Glutamatergic neuron (in vitro differentiated cells): ENCODE measurements at regions not wholly inside any gene's neighbourhood (a gene's known extent, or its start where the extent isn't known, plus 50 kb on each side); places are given as distances from the start of the nearest gene placed in this dataset.

Source experiments
- DNase-seq: peaks from one replicate; pipeline ENCODE4 v3.0.0; 2022
- H3K27ac Mint-ChIP-seq: one replicate; pipeline ENCODE4 v1.8.0; 2020; ENCODE audit warnings: mild to moderate bottlenecking, mixed read lengths, inconsistent platforms; ENCODE audit not compliant: unreplicated experiment
- H3K27me3 Mint-ChIP-seq: one replicate; pipeline ENCODE4 v1.8.0; 2020; ENCODE audit warnings: mild to moderate bottlenecking, moderate library complexity, mixed read lengths, inconsistent platforms; ENCODE audit not compliant: unreplicated experiment
- H3K36me3 Mint-ChIP-seq: one replicate; pipeline ENCODE4 v1.8.0; 2020; ENCODE audit warnings: mild to moderate bottlenecking, mixed read lengths, inconsistent platforms; ENCODE audit not compliant: unreplicated experiment
- H3K4me1 Mint-ChIP-seq: one replicate; pipeline ENCODE4 v1.8.0; 2020; ENCODE audit warnings: mild to moderate bottlenecking, low read depth, mixed read lengths, inconsistent platforms; ENCODE audit not compliant: unreplicated experiment
- H3K4me3 Mint-ChIP-seq: one replicate; pipeline ENCODE4 v1.8.0; 2020; ENCODE audit warnings: mild to moderate bottlenecking, mixed read lengths, inconsistent platforms; ENCODE audit not compliant: unreplicated experiment
- H3K9me3 Mint-ChIP-seq: one replicate; pipeline ENCODE4 v1.8.0; 2020; ENCODE audit warnings: mild to moderate bottlenecking, moderate library complexity, mixed read lengths, inconsistent platforms; ENCODE audit not compliant: unreplicated experiment
- CTCF ChIP-seq: fragments of 200-600 bp; sonication (generic); IDR thresholded peaks from one replicate; pipeline ENCODE4 v1.5.0; 2021; ENCODE audit not compliant: partially characterized antibody, unreplicated experiment

- TF ChIP-seq CTCF = no peak
- Mint-ChIP-seq H3K36me3 (no peaks in the 10 kb centered on the region), H3K27ac (no peak overlapping the region), H3K9me3 (no peaks in the 10 kb centered on the region), H3K4me3 (no peak overlapping the region), H3K4me1 (no peaks in the 10 kb centered on the region), H3K27me3 (no peaks in the 10 kb centered on the region)
- DNase-seq = no peak
These were observed 908.5 kb upstream of the SEMA6D start for GRCh38 chr15:46808834-46809233.

DNA sequence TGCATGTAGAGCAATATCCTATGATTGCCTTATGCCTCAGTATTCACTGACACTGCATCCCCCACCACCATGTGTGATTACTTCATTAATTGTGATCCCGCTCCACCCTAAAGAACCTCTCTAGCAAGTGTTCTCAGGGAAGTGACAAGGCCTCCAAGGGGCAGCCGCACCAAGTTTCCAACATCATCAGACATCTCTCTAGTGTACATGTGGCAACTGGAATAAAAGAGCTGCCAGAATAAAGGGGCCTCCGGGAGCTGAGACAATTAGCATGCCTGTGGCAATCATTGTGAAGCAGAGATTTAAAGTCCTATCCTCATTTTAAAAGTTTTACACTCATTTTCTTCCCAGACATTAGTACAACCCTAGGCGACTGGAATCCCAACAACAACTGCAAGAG lies 902.1 kb upstream of the SEMA6D start:
- TF ChIP-seq CTCF = no peak
- no peaks in the 10 kb centered on the region for H3K9me3 Mint-ChIP-seq
- H3K4me1 Mint-ChIP-seq = peaks cover 4% of the 10 kb centered on the region
- H3K27me3 Mint-ChIP-seq = no peaks in the 10 kb centered on the region
- DNase-seq = no peak
- no peaks in the 10 kb centered on the region for H3K36me3 Mint-ChIP-seq
- H3K27ac Mint-ChIP-seq = no peak overlapping the region
- no peak overlapping the region for H3K4me3 Mint-ChIP-seq

- Mint-ChIP-seq H3K4me1 (peaks cover 4% of the 10 kb centered on the region), H3K36me3 (no peaks in the 10 kb centered on the region), H3K4me3 (no peak overlapping the region), H3K27ac (no peak overlapping the region), H3K27me3 (no peaks in the 10 kb centered on the region), H3K9me3 (no peaks in the 10 kb centered on the region)
- TF ChIP-seq CTCF = no peak
- DNase-seq = no peak
These were observed 901.5 kb upstream of the SEMA6D start for GRCh38 chr15:46815765-46816164.

- peaks cover 10% of the 10 kb centered on the region for H3K36me3 Mint-ChIP-seq
- no peak overlapping the region for H3K4me3 Mint-ChIP-seq
- peaks cover 7% of the 10 kb centered on the region for H3K9me3 Mint-ChIP-seq
- TF ChIP-seq CTCF = no peak
- no peaks in the 10 kb centered on the region for H3K4me1 Mint-ChIP-seq
- peaks cover 1% of the 10 kb centered on the region for H3K27me3 Mint-ChIP-seq
- H3K27ac Mint-ChIP-seq = no peak overlapping the region
- no peak for DNase-seq
These were observed 868.6 kb upstream of the SEMA6D start for GRCh38 chr15:46848704-46849103.

- Mint-ChIP-seq H3K4me3 (no peak overlapping the region), H3K27me3 (peaks cover 4% of the 10 kb centered on the region), H3K27ac (no peak overlapping the region), H3K9me3 (peaks cover 4% of the 10 kb centered on the region), H3K36me3 (no peaks in the 10 kb centered on the region), H3K4me1 (peaks cover 16% of the 10 kb centered on the region)
- TF ChIP-seq CTCF = no peak
- no peak for DNase-seq
These were observed 863.7 kb upstream of the SEMA6D start for GRCh38 chr15:46853600-46853999.
